Aorta (tissue), 5 donors: ENCODE measurements at regions not wholly inside any gene's neighbourhood (a gene's known extent, or its start where the extent isn't known, plus 50 kb on each side); places are given as distances from the start of the nearest gene placed in this dataset.
"Not testable (repeated sequence)": the region's sequence is repeated elsewhere in the genome, so short reads cannot be mapped to it uniquely, and the experiment has no call there.

ENCODE experiments used
- ATAC-seq: fragments of 200-7000 bp; cut with Tn5 transposase; one replicate; pipeline ENCODE4 v1.9.1; 2022; ENCODE audit warnings: moderate library complexity; ENCODE audit not compliant: low FRiP score
- DNase-seq, 2 donors: peaks; one replicate each; pipeline ENCODE4 v3.0.0-alpha.2; 2020
- H3K27ac ChIP-seq, 2 donors: one replicate each; pipeline ENCODE4 v1.5.1; 2013; ENCODE audit warnings: low read length in 2 of 2, mild to moderate bottlenecking in 2 of 2, moderate library complexity in 2 of 2, control low read depth in 1 of 2, inconsistent platforms in 1 of 2, low read depth in 1 of 2
- H3K27me3 ChIP-seq, 2 donors: one replicate each; pipeline ENCODE4 v1.6.1; 2013; ENCODE audit warnings: control low read depth in 1 of 2, low read length in 1 of 2, mild to moderate bottlenecking in 1 of 2, moderate library complexity in 1 of 2; ENCODE audit not compliant: insufficient read depth in 2 of 2, control insufficient read depth in 1 of 2
- H3K36me3 ChIP-seq, 2 donors: one replicate each; pipeline ENCODE4 v1.6.1; 2013; ENCODE audit warnings: control low read depth in 1 of 2, low read length in 1 of 2, mild to moderate bottlenecking in 1 of 2; ENCODE audit not compliant: insufficient read depth in 2 of 2, control insufficient read depth in 1 of 2
- H3K4me1 ChIP-seq, 2 donors: one replicate each; pipeline ENCODE4 v1.6.1; 2013; ENCODE audit warnings: low read length in 2 of 2, control low read depth in 1 of 2, mild to moderate bottlenecking in 1 of 2, moderate library complexity in 1 of 2; ENCODE audit not compliant: insufficient read depth in 2 of 2, control insufficient read depth in 1 of 2
- H3K4me3 ChIP-seq, 2 donors: one replicate each; pipeline ENCODE4 v1.5.1; 2013; ENCODE audit warnings: low read length in 2 of 2, control low read depth in 1 of 2, mild to moderate bottlenecking in 1 of 2
- H3K9me3 ChIP-seq: one replicate; pipeline ENCODE4 v1.6.1; 2013; ENCODE audit warnings: mild to moderate bottlenecking, low read length; ENCODE audit not compliant: control insufficient read depth
- WGBS, 2 donors: extraction: QIAGEN DNeasy Blood & Tissue Kit; methylation state at CpG; one replicate each; pipeline ENCODE4 v1.1.7; 2013; 5-methylcytosine and 5-hydroxymethylcytosine counted together
- intact Hi-C, 2 donors: fragments of 100-400 bp; cut with DNase I; formaldehyde crosslinking; loops; one replicate each; pipeline versions ENCODE4 v1.14.2 to v1.15.0; 2022
- donor health status: healthy with polysubstance abuse.
- donor health status: Bipolar disorder and iron deficiency.
- donor health status: DM: no; HTN: no; CAD: no.
- donor health status: DM: no; HTN: no; CAD: no.
- donor health status: DM: yes; HTN: yes; CAD: no.

- intact Hi-C loops, result no loop called here
- DNase-seq (no peak), ATAC-seq (no peak)
- Histone ChIP-seq H3K27me3 (no peaks in the 10 kb centered on the region), H3K27ac (no peak overlapping the region), H3K9me3 (peaks cover 6% of the 10 kb centered on the region), H3K36me3 (no peaks in the 10 kb centered on the region), H3K4me3 (no peak overlapping the region), H3K4me1 (no peaks in the 10 kb centered on the region)
- WGBS, 2 donors, result 79 to 83% methylated on average over 3 of the region's 3 CpGs
These were observed 119.6 kb upstream of the PITX1 start for GRCh38 chr5:135153661-135154060.

- H3K4me3 ChIP-seq, result no peak overlapping the region
- no peaks in the 10 kb centered on the region for H3K36me3 ChIP-seq
- intact Hi-C loops, result no loop called here
- no peaks in the 10 kb centered on the region for H3K4me1 ChIP-seq
- no peak overlapping the region for H3K27ac ChIP-seq
- H3K9me3 ChIP-seq, result peaks cover 6% of the 10 kb centered on the region
- no peaks in the 10 kb centered on the region for H3K27me3 ChIP-seq
- WGBS, 2 donors, result 76 to 81% methylated on average over 4 of the region's 4 CpGs
- ATAC-seq (no peak), DNase-seq (no peak)
These were observed 119.2 kb upstream of the PITX1 start for GRCh38 chr5:135153259-135153658.

GRCh38 chr5:135151660-135152059, 117.6 kb upstream of the PITX1 start:
- intact Hi-C loops, result not testable (repeated sequence)

GRCh38 chr5:135151256-135151655, 117.2 kb upstream of the PITX1 start:
- Histone ChIP-seq H3K36me3 (no peaks in the 10 kb centered on the region), H3K27me3 (no peaks in the 10 kb centered on the region), H3K27ac (no peak overlapping the region), H3K4me1 (no peaks in the 10 kb centered on the region), H3K4me3 (no peak overlapping the region), H3K9me3 (no peaks in the 10 kb centered on the region)
- peak in 1 of 2 donors; percentile 44 for DNase-seq
- ATAC-seq, result no peak
- intact Hi-C loops, result no loop called here
- WGBS, 2 donors, result 87 to 94% methylated on average over 5 of the region's 5 CpGs

More at GRCh38 chr5:135151660-135152059, 117.6 kb upstream of the PITX1 start:
- 92% methylated on average over 2 to 3 of the region's 3 CpGs for WGBS, 2 donors
- not testable (repeated sequence) for H3K36me3 ChIP-seq, H3K27me3 ChIP-seq, DNase-seq, H3K27ac ChIP-seq, H3K9me3 ChIP-seq, H3K4me1 ChIP-seq, H3K4me3 ChIP-seq, ATAC-seq

- peak in 1 of 2 donors; percentile 30 for DNase-seq
- H3K4me3 ChIP-seq, result no peak overlapping the region
- no peaks in the 10 kb centered on the region for H3K4me1 ChIP-seq
- intact Hi-C loops, result no loop called here
- no peaks in the 10 kb centered on the region for H3K36me3 ChIP-seq
- no peak for ATAC-seq
- no peaks in the 10 kb centered on the region for H3K9me3 ChIP-seq
- no peaks in the 10 kb centered on the region for H3K27me3 ChIP-seq
- H3K27ac ChIP-seq, result no peak overlapping the region
- WGBS, 2 donors, result 91 to 92% methylated on average over 4 of the region's 4 CpGs
These were observed 116.7 kb upstream of the PITX1 start for GRCh38 chr5:135150767-135151166.

- no peaks in the 10 kb centered on the region for H3K36me3 ChIP-seq
- H3K27ac ChIP-seq, result no peak overlapping the region
- WGBS, 2 donors, result 82 to 83% methylated on average over 13 of the region's 13 CpGs
- no peak overlapping the region for H3K4me3 ChIP-seq
- ATAC-seq (no peak), DNase-seq (peak in 1 of 2 donors; percentile 53)
- H3K4me1 ChIP-seq, result no peaks in the 10 kb centered on the region
- intact Hi-C loops, result no loop called here
- H3K27me3 ChIP-seq, result no peaks in the 10 kb centered on the region
- H3K9me3 ChIP-seq, result no peaks in the 10 kb centered on the region
These were observed 116.1 kb upstream of the PITX1 start for GRCh38 chr5:135149956-135150723.

- Histone ChIP-seq H3K4me3 (no peak overlapping the region), H3K27ac (no peak overlapping the region), H3K36me3 (no peaks in the 10 kb centered on the region), H3K9me3 (no peaks in the 10 kb centered on the region), H3K4me1 (no peaks in the 10 kb centered on the region), H3K27me3 (no peaks in the 10 kb centered on the region)
- intact Hi-C loops, result no loop called here
- DNase-seq, result peak in 1 of 2 donors; percentile 27
- 82 to 84% methylated on average over 5 of the region's 5 CpGs for WGBS, 2 donors
- no peak for ATAC-seq
These were observed 115.4 kb upstream of the PITX1 start for GRCh38 chr5:135149229-135149955.

- Histone ChIP-seq H3K4me3 (no peak overlapping the region), H3K4me1 (no peaks in the 10 kb centered on the region), H3K9me3 (no peaks in the 10 kb centered on the region), H3K36me3 (no peaks in the 10 kb centered on the region), H3K27ac (no peak overlapping the region), H3K27me3 (no peaks in the 10 kb centered on the region)
- ATAC-seq (no peak), DNase-seq (no peak)
- intact Hi-C loops, result no loop called here
- 94% methylated on average over 10 of the region's 10 CpGs for WGBS, 2 donors
These were observed 113.5 kb upstream of the PITX1 start for GRCh38 chr5:135147294-135148090.
